Effector memory CD4-positive, alpha-beta T cell (primary cell): ENCODE measurements at regions not wholly inside any gene's neighbourhood (a gene's known extent, or its start where the extent isn't known, plus 50 kb on each side); places are given as distances from the start of the nearest gene placed in this dataset.
"Not testable (repeated sequence)": the region's sequence is repeated elsewhere in the genome, so short reads cannot be mapped to it uniquely, and the experiment has no call there.

Source experiments
- DNase-seq, 3 donors: peaks; one replicate each; pipeline ENCODE4 v3.0.0-alpha.2; 2020
- H3K27ac ChIP-seq: 2 replicates; pipeline ENCODE4 v1.7.0; 2013; ENCODE audit warnings: mild to moderate bottlenecking, low read length, moderate library complexity; ENCODE audit not compliant: insufficient read depth, poor library complexity, severe bottlenecking
- H3K27me3 ChIP-seq: replicated peaks from 2 replicates; pipeline ENCODE4 v1.7.0; 2013; ENCODE audit warnings: mild to moderate bottlenecking, low read length; ENCODE audit not compliant: insufficient read depth, control insufficient read depth, poor library complexity, severe bottlenecking
- H3K36me3 ChIP-seq: 2 replicates; pipeline ENCODE4 v1.7.0; 2013; ENCODE audit warnings: mild to moderate bottlenecking, low read length, moderate library complexity; ENCODE audit not compliant: control insufficient read depth, insufficient read depth
- H3K4me1 ChIP-seq: 2 replicates; pipeline ENCODE4 v1.7.0; 2013; ENCODE audit warnings: low read length, mild to moderate bottlenecking; ENCODE audit not compliant: control insufficient read depth, insufficient read depth, poor library complexity, severe bottlenecking
- H3K4me3 ChIP-seq: 2 replicates; pipeline ENCODE4 v1.7.0; 2013; ENCODE audit warnings: low read length, low read depth, mild to moderate bottlenecking; ENCODE audit not compliant: insufficient read depth, poor library complexity, severe bottlenecking
- H3K9me3 ChIP-seq: 2 replicates; pipeline ENCODE4 v1.7.0; 2013; ENCODE audit warnings: mild to moderate bottlenecking, low read length, moderate library complexity; ENCODE audit not compliant: control insufficient read depth

GRCh38 chr12:20150835-20151422 is 217.4 kb upstream of the PDE3A start:
- no peaks in the 10 kb centered on the region for H3K27me3 ChIP-seq
- DNase-seq, result no peak
- no peak overlapping the region for H3K4me3 ChIP-seq
- no peaks in the 10 kb centered on the region for H3K4me1 ChIP-seq
- no peak overlapping the region for H3K27ac ChIP-seq
- H3K9me3 ChIP-seq, result no peaks in the 10 kb centered on the region
- no peaks in the 10 kb centered on the region for H3K36me3 ChIP-seq

GRCh38 chr12:20154052-20154451 is 214.3 kb upstream of the PDE3A start:
- Histone ChIP-seq H3K4me1 (no peaks in the 10 kb centered on the region), H3K27ac (no peak overlapping the region), H3K4me3 (no peak overlapping the region), H3K27me3 (no peaks in the 10 kb centered on the region), H3K9me3 (no peaks in the 10 kb centered on the region), H3K36me3 (no peaks in the 10 kb centered on the region)
- no peak for DNase-seq

GRCh38 chr12:20155374-20155773 is 213.0 kb upstream of the PDE3A start:
- H3K9me3 ChIP-seq, result no peaks in the 10 kb centered on the region
- no peaks in the 10 kb centered on the region for H3K36me3 ChIP-seq

GRCh38 chr12:20160899-20161298 is 207.4 kb upstream of the PDE3A start:
- H3K9me3 ChIP-seq, H3K4me3 ChIP-seq, H3K27me3 ChIP-seq, H3K36me3 ChIP-seq, H3K27ac ChIP-seq, DNase-seq, H3K4me1 ChIP-seq: not testable (repeated sequence)

More at GRCh38 chr12:20155374-20155773, 213.0 kb upstream of the PDE3A start:
- Histone ChIP-seq H3K27me3 (no peaks in the 10 kb centered on the region), H3K27ac (no peak overlapping the region), H3K4me1 (no peaks in the 10 kb centered on the region), H3K4me3 (no peak overlapping the region)
- no peak for DNase-seq

GRCh38 chr12:20174528-20175175 is 193.7 kb upstream of the PDE3A start:
- H3K9me3 ChIP-seq, result no peaks in the 10 kb centered on the region
- no peak for DNase-seq
- no peaks in the 10 kb centered on the region for H3K4me1 ChIP-seq
- no peak overlapping the region for H3K4me3 ChIP-seq
- H3K36me3 ChIP-seq, result no peaks in the 10 kb centered on the region
- H3K27ac ChIP-seq, result no peak overlapping the region
- H3K27me3 ChIP-seq, result no peaks in the 10 kb centered on the region

- H3K27ac ChIP-seq, result no peak overlapping the region
- no peak overlapping the region for H3K4me3 ChIP-seq
- H3K36me3 ChIP-seq, result no peaks in the 10 kb centered on the region
- no peaks in the 10 kb centered on the region for H3K4me1 ChIP-seq
- no peaks in the 10 kb centered on the region for H3K27me3 ChIP-seq
- no peaks in the 10 kb centered on the region for H3K9me3 ChIP-seq
- no peak for DNase-seq
Observed at GRCh38 chr12:20175704-20176388, 192.5 kb upstream of the PDE3A start.

- H3K4me1 ChIP-seq, result no peaks in the 10 kb centered on the region
- no peaks in the 10 kb centered on the region for H3K36me3 ChIP-seq
- no peak overlapping the region for H3K27ac ChIP-seq
- no peak overlapping the region for H3K4me3 ChIP-seq
- DNase-seq, result no peak
- H3K9me3 ChIP-seq, result no peaks in the 10 kb centered on the region
- H3K27me3 ChIP-seq, result no peaks in the 10 kb centered on the region
Observed at GRCh38 chr12:20181416-20182180, 186.7 kb upstream of the PDE3A start.

- DNase-seq, result no peak
- no peak overlapping the region for H3K4me3 ChIP-seq
- no peaks in the 10 kb centered on the region for H3K4me1 ChIP-seq
- H3K36me3 ChIP-seq, result no peaks in the 10 kb centered on the region
- no peaks in the 10 kb centered on the region for H3K9me3 ChIP-seq
- H3K27ac ChIP-seq, result no peak overlapping the region
- no peaks in the 10 kb centered on the region for H3K27me3 ChIP-seq
Observed at GRCh38 chr12:20183563-20183962, 184.8 kb upstream of the PDE3A start.

- Histone ChIP-seq H3K27ac (no peak overlapping the region), H3K4me1 (no peaks in the 10 kb centered on the region), H3K27me3 (no peaks in the 10 kb centered on the region), H3K4me3 (no peak overlapping the region), H3K36me3 (no peaks in the 10 kb centered on the region), H3K9me3 (no peaks in the 10 kb centered on the region)
- DNase-seq, result no peak
Observed at GRCh38 chr12:20184514-20184913, 183.8 kb upstream of the PDE3A start.

GRCh38 chr12:20187456-20187855 is 180.9 kb upstream of the PDE3A start:
- no peak overlapping the region for H3K27ac ChIP-seq
- no peaks in the 10 kb centered on the region for H3K27me3 ChIP-seq
- no peaks in the 10 kb centered on the region for H3K4me1 ChIP-seq
- no peak overlapping the region for H3K4me3 ChIP-seq
- no peaks in the 10 kb centered on the region for H3K9me3 ChIP-seq
- DNase-seq, result no peak
- H3K36me3 ChIP-seq, result no peaks in the 10 kb centered on the region
